HG03159 (cell line): ENCODE measurements at regions not wholly inside any gene's neighbourhood (a gene's known extent, or its start where the extent isn't known, plus 50 kb on each side); places are given as distances from the start of the nearest gene placed in this dataset.
"Not testable (repeated sequence)": the region's sequence is repeated elsewhere in the genome, so short reads cannot be mapped to it uniquely, and the experiment has no call there.

Source experiments
- ATAC-seq: cut with Tn5 transposase; IDR thresholded peaks from one replicate; pipeline ENCODE4 v1.9.1; 2021; ENCODE audit warnings: mild to moderate bottlenecking, moderate library complexity; ENCODE audit not compliant: unreplicated experiment

- no peak for ATAC-seq
Observed at GRCh38 chr2:56770490-56770889, 586.7 kb downstream of the CCDC85A start.

GRCh38 chr2:56784046-56784445 is 600.3 kb downstream of the CCDC85A start:
- no peak for ATAC-seq

- no peak for ATAC-seq
Observed at GRCh38 chr2:56801214-56801613, 617.4 kb downstream of the CCDC85A start.

- no peak for ATAC-seq
Observed at GRCh38 chr2:56801770-56802169, 618.0 kb downstream of the CCDC85A start.

GRCh38 chr2:56803596-56803995 is 619.8 kb downstream of the CCDC85A start:
- no peak for ATAC-seq

- ATAC-seq: no peak
Observed at GRCh38 chr2:56806924-56807323, 623.1 kb downstream of the CCDC85A start.

GRCh38 chr2:56807861-56808260 is 624.1 kb downstream of the CCDC85A start:
- ATAC-seq: no peak

GRCh38 chr2:56811401-56811800 is 627.6 kb downstream of the CCDC85A start:
- ATAC-seq: no peak

GRCh38 chr2:56812432-56812831 is 628.6 kb downstream of the CCDC85A start:
- ATAC-seq: no peak

- ATAC-seq: no peak
Observed at GRCh38 chr2:56813490-56813889, 629.7 kb downstream of the CCDC85A start.

- ATAC-seq: no peak
Observed at GRCh38 chr2:56816666-56817065, 632.9 kb downstream of the CCDC85A start.

- no peak for ATAC-seq
Observed at GRCh38 chr2:56831780-56832179, 648.0 kb downstream of the CCDC85A start.

GRCh38 chr2:56834686-56835085 is 650.9 kb downstream of the CCDC85A start:
- ATAC-seq: no peak

GRCh38 chr2:56840009-56840408 is 656.2 kb downstream of the CCDC85A start:
- ATAC-seq: not testable (repeated sequence)

- no peak for ATAC-seq
Observed at GRCh38 chr2:56860991-56861390, 677.2 kb downstream of the CCDC85A start.

GRCh38 chr2:56871644-56872043 is 687.9 kb downstream of the CCDC85A start:
- no peak for ATAC-seq

GRCh38 chr2:56874717-56875116 is 690.9 kb downstream of the CCDC85A start:
- no peak for ATAC-seq

GRCh38 chr2:56889738-56890137 is 705.9 kb downstream of the CCDC85A start:
- no peak for ATAC-seq

- ATAC-seq: no peak
Observed at GRCh38 chr2:56892382-56892781, 708.6 kb downstream of the CCDC85A start.

- no peak for ATAC-seq
Observed at GRCh38 chr2:56898986-56899385, 715.2 kb downstream of the CCDC85A start.

- no peak for ATAC-seq
Observed at GRCh38 chr2:56912490-56912889, 728.7 kb downstream of the CCDC85A start.

GRCh38 chr2:56918790-56919189 is 735.0 kb downstream of the CCDC85A start:
- no peak for ATAC-seq

GRCh38 chr2:56933976-56934375 is 750.2 kb downstream of the CCDC85A start:
- no peak for ATAC-seq

GRCh38 chr2:56934866-56935265 is 751.1 kb downstream of the CCDC85A start:
- ATAC-seq: no peak
